Stimulated activated CD4-positive, alpha-beta T cell treated with anti-CD3 and anti-CD28 coated beads, Interleukin-12 subunit alpha, Interleukin-12 subunit beta, amount 100 ng/mL, for 48 hours (primary cell): ENCODE measurements at regions not wholly inside any gene's neighbourhood (a gene's known extent, or its start where the extent isn't known, plus 50 kb on each side); places are given as distances from the start of the nearest gene placed in this dataset.

Experiments
- DNase-seq, 3 donors: peaks; one replicate each; pipeline ENCODE4 v3.0.0-alpha.2; 2020; ENCODE audit warnings: low read depth in 2 of 3, low spot score in 1 of 3

- DNase-seq, result no peak
Observed at GRCh38 chr22:49255741-49256318, 571.8 kb downstream of the BRD1 start.

- DNase-seq, result no peak
Observed at GRCh38 chr22:49255154-49255553, 572.5 kb downstream of the BRD1 start.

GRCh38 chr22:49253656-49254055 lies 574.0 kb downstream of the BRD1 start:
- DNase-seq, result no peak

- DNase-seq, result no peak
Observed at GRCh38 chr22:49251371-49251770, 576.3 kb downstream of the BRD1 start.

GRCh38 chr22:49247194-49247924 lies 580.3 kb downstream of the BRD1 start:
- DNase-seq, result no peak

- DNase-seq, result no peak
Observed at GRCh38 chr22:49244466-49245420, 582.9 kb downstream of the BRD1 start.

- no peak for DNase-seq
Observed at GRCh38 chr22:49243965-49244364, 583.7 kb downstream of the BRD1 start.

GRCh38 chr22:49243335-49243734 lies 584.3 kb downstream of the BRD1 start:
- DNase-seq, result no peak

GRCh38 chr22:49242480-49242879 lies 585.2 kb downstream of the BRD1 start:
- DNase-seq, result no peak

GRCh38 chr22:49241174-49241851 lies 586.4 kb downstream of the BRD1 start:
- DNase-seq, result no peak

- no peak for DNase-seq
Observed at GRCh38 chr22:49240472-49240871, 587.2 kb downstream of the BRD1 start.

GRCh38 chr22:49240016-49240380 lies 587.7 kb downstream of the BRD1 start:
- DNase-seq, result no peak

GRCh38 chr22:49239264-49240015 lies 588.2 kb downstream of the BRD1 start:
- DNase-seq, result no peak

- DNase-seq, result no peak
Observed at GRCh38 chr22:49238181-49239141, 589.2 kb downstream of the BRD1 start.

GRCh38 chr22:49237703-49238102 lies 590.0 kb downstream of the BRD1 start:
- DNase-seq, result no peak

GRCh38 chr22:49237279-49237678 lies 590.4 kb downstream of the BRD1 start:
- no peak for DNase-seq

GRCh38 chr22:49236541-49237075 lies 591.1 kb downstream of the BRD1 start:
- no peak for DNase-seq

- no peak for DNase-seq
Observed at GRCh38 chr22:49235463-49236300, 592.0 kb downstream of the BRD1 start.
